Testis (tissue), 2 donors: ENCODE measurements at regions not wholly inside any gene's neighbourhood (a gene's known extent, or its start where the extent isn't known, plus 50 kb on each side); places are given as distances from the start of the nearest gene placed in this dataset.

Source experiments
- CTCF ChIP-seq, 3 experiments: fragments of 450-650 bp in 2 of 3; fragments of 200-600 bp in 1 of 3; sonication (generic) in 1 of 3; IDR thresholded peaks; one replicate each; pipeline ENCODE4 v1.5.1; 2016 to 2019; ENCODE audit warnings: antibody characterized with exemption in 3 of 3, mild to moderate bottlenecking in 2 of 3, moderate library complexity in 1 of 3
- POLR2A ChIP-seq: fragments of 450-650 bp; IDR thresholded peaks from one replicate; pipeline ENCODE4 v1.6.1; 2017; ENCODE audit warnings: antibody characterized with exemption, mild to moderate bottlenecking, moderate library complexity

- TF ChIP-seq POLR2A (no peak), CTCF (IDR thresholded peaks at IDR 0.05) (no peak)
Observed at GRCh38 chr14:34111505-34111904, 160.6 kb upstream of the EGLN3 start.
